Parathyroid adenoma (tissue), 2 donors: ENCODE measurements at regions not wholly inside any gene's neighbourhood (a gene's known extent, or its start where the extent isn't known, plus 50 kb on each side); places are given as distances from the start of the nearest gene placed in this dataset.

Experiments used
- H2AFZ ChIP-seq: fragments of 300-600 bp; sonication (generic); one replicate; pipeline ENCODE4 v1.7.0; 2017; ENCODE audit warnings: antibody characterized with exemption, mild to moderate bottlenecking
- H3K27ac ChIP-seq: fragments of 300-600 bp; sonication (generic); one replicate; pipeline ENCODE4 v1.7.0; 2017
- H3K27me3 ChIP-seq: fragments of 300-600 bp; sonication (generic); one replicate; pipeline ENCODE4 v1.7.0; 2017; ENCODE audit warnings: low read length; ENCODE audit not compliant: control insufficient read depth, insufficient read depth
- H3K36me3 ChIP-seq: fragments of 300-600 bp; sonication (generic); one replicate; pipeline ENCODE4 v1.7.0; 2017; ENCODE audit warnings: low read length; ENCODE audit not compliant: control insufficient read depth, insufficient read depth
- H3K4me1 ChIP-seq: fragments of 300-600 bp; sonication (generic); one replicate; pipeline ENCODE4 v1.7.0; 2017; ENCODE audit warnings: control low read depth
- H3K4me2 ChIP-seq: fragments of 300-600 bp; sonication (generic); one replicate; pipeline ENCODE4 v1.7.0; 2017; ENCODE audit warnings: low read length
- H3K4me3 ChIP-seq: fragments of 300-600 bp; sonication (generic); one replicate; pipeline ENCODE4 v1.7.0; 2017; ENCODE audit warnings: low read depth, low read length
- H3K79me2 ChIP-seq: fragments of 300-600 bp; sonication (generic); one replicate; pipeline ENCODE4 v1.7.0; 2017; ENCODE audit warnings: control low read depth
- H3K9ac ChIP-seq: fragments of 300-600 bp; sonication (generic); one replicate; pipeline ENCODE4 v1.7.0; 2017; ENCODE audit warnings: mild to moderate bottlenecking
- H3K9me3 ChIP-seq: fragments of 300-600 bp; sonication (generic); one replicate; pipeline ENCODE4 v1.7.0; 2017; ENCODE audit warnings: low read length; ENCODE audit not compliant: control insufficient read depth
- TF ChIP-seq, protein P1 (sequence below): fragments of 300-600 bp; sonication (generic); IDR thresholded peaks from one replicate; pipeline ENCODE4 v1.7.0; 2017; ENCODE audit warnings: antibody characterized with exemption, mild to moderate bottlenecking
- donor health status: primary hyperparathyroidism.

DNA sequence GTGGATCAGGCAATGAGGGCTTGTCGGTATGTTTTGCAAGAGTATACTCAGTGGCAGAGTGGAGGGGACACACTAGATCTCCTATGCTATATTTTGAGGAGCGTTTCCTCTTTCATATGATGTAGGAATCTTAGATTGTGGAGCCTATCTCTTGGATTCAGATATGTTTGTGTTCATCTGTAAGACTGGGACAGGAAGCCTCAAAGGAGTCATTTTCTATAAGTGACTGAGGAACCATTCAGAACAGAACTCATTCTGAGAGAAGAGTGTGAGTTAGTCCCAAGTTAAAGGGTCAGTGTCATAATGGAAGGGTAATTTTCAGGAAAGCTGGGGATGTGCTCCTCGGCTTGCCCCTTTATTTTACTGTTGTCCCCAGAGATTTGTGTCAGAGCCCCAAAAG lies 107.7 kb downstream of the PTGS2 start:
- Histone ChIP-seq H3K27me3 (no peaks in the 10 kb centered on the region), H3K79me2 (no peaks in the 10 kb centered on the region), H3K4me3 (no peak overlapping the region), H3K9ac (no peak overlapping the region), H3K9me3 (no peaks in the 10 kb centered on the region), H3K27ac (no peak overlapping the region), H3K4me2 (no peak overlapping the region), H3K36me3 (no peaks in the 10 kb centered on the region), H3K4me1 (no peaks in the 10 kb centered on the region), H2AFZ (no peak overlapping the region)
- TF ChIP-seq, protein P1, sequence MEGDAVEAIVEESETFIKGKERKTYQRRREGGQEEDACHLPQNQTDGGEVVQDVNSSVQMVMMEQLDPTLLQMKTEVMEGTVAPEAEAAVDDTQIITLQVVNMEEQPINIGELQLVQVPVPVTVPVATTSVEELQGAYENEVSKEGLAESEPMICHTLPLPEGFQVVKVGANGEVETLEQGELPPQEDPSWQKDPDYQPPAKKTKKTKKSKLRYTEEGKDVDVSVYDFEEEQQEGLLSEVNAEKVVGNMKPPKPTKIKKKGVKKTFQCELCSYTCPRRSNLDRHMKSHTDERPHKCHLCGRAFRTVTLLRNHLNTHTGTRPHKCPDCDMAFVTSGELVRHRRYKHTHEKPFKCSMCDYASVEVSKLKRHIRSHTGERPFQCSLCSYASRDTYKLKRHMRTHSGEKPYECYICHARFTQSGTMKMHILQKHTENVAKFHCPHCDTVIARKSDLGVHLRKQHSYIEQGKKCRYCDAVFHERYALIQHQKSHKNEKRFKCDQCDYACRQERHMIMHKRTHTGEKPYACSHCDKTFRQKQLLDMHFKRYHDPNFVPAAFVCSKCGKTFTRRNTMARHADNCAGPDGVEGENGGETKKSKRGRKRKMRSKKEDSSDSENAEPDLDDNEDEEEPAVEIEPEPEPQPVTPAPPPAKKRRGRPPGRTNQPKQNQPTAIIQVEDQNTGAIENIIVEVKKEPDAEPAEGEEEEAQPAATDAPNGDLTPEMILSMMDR: no peak

GRCh38 chr1:186571771-186572170 lies 108.5 kb downstream of the PTGS2 start:
- Histone ChIP-seq H3K4me2 (no peak overlapping the region), H2AFZ (no peak overlapping the region), H3K9me3 (no peaks in the 10 kb centered on the region), H3K27me3 (no peaks in the 10 kb centered on the region), H3K79me2 (no peaks in the 10 kb centered on the region), H3K4me3 (no peak overlapping the region), H3K36me3 (no peaks in the 10 kb centered on the region), H3K27ac (no peak overlapping the region), H3K4me1 (no peaks in the 10 kb centered on the region), H3K9ac (no peak overlapping the region)
- TF ChIP-seq, protein P1: no peak

DNA sequence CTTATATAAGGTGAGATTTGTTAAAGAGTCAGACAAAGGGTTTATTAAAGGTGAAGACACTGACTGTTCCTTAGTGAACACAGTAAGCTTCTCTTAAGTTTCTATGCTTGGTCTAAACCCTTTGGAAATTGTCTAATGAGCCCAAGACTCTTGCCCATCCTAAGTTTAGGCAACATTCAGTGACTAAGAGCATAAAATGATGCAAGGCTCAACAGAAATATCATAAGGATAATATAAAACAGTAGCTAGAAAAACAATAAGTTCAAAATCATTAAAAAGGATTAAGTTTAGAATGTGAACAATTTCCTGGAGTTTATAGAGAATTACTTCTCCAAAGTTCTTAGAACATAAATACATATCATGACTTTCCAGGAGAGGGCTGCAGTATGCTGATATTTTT lies 108.9 kb upstream of the PDC start:
- H3K9ac ChIP-seq: no peak overlapping the region
- H3K27me3 ChIP-seq: no peaks in the 10 kb centered on the region
- H3K36me3 ChIP-seq: no peaks in the 10 kb centered on the region
- no peaks in the 10 kb centered on the region for H3K9me3 ChIP-seq
- no peak overlapping the region for H2AFZ ChIP-seq
- H3K79me2 ChIP-seq: no peaks in the 10 kb centered on the region
- TF ChIP-seq, protein P1: no peak
- no peak overlapping the region for H3K4me3 ChIP-seq
- no peak overlapping the region for H3K4me2 ChIP-seq
- H3K4me1 ChIP-seq: no peaks in the 10 kb centered on the region
- H3K27ac ChIP-seq: no peak overlapping the region

GRCh38 chr1:186568221-186568620 lies 107.3 kb upstream of the PDC start:
- H3K27ac ChIP-seq: no peak overlapping the region
- H3K4me1 ChIP-seq: no peaks in the 10 kb centered on the region
- no peak overlapping the region for H2AFZ ChIP-seq
- no peak overlapping the region for H3K9ac ChIP-seq
- no peak overlapping the region for H3K4me2 ChIP-seq
- no peaks in the 10 kb centered on the region for H3K36me3 ChIP-seq
- H3K9me3 ChIP-seq: no peaks in the 10 kb centered on the region
- no peaks in the 10 kb centered on the region for H3K79me2 ChIP-seq
- no peaks in the 10 kb centered on the region for H3K27me3 ChIP-seq
- H3K4me3 ChIP-seq: no peak overlapping the region
- TF ChIP-seq, protein P1: no peak

- H3K9me3 ChIP-seq: no peaks in the 10 kb centered on the region
These were observed 105.4 kb upstream of the PDC start for GRCh38 chr1:186566140-186566855.

More at GRCh38 chr1:186566140-186566855, 105.4 kb upstream of the PDC start:
- TF ChIP-seq, protein P1: no peak
- Histone ChIP-seq H2AFZ (no peak overlapping the region), H3K4me3 (no peak overlapping the region), H3K4me1 (no peaks in the 10 kb centered on the region), H3K4me2 (no peak overlapping the region), H3K36me3 (no peaks in the 10 kb centered on the region), H3K9ac (no peak overlapping the region), H3K27ac (no peak overlapping the region), H3K27me3 (no peaks in the 10 kb centered on the region), H3K79me2 (no peaks in the 10 kb centered on the region)
